PC-3 (cell line): ENCODE measurements at regions not wholly inside any gene's neighbourhood (a gene's known extent, or its start where the extent isn't known, plus 50 kb on each side); places are given as distances from the start of the nearest gene placed in this dataset.

Experiments
- EZH2 ChIP-seq: fragments of 300-600 bp; sonication (generic); IDR thresholded peaks from one replicate; pipeline ENCODE4 v1.6.1; 2017; ENCODE audit warnings: antibody characterized with exemption, mild to moderate bottlenecking, low read length; ENCODE audit not compliant: unreplicated experiment
- TF ChIP-seq, protein P1 (sequence below): fragments of 300-600 bp; sonication (generic); conservative IDR thresholded peaks from 2 replicates; pipeline ENCODE4 v1.5.1; 2017; ENCODE audit warnings: antibody characterized with exemption, low read depth, mild to moderate bottlenecking, low read length

DNA sequence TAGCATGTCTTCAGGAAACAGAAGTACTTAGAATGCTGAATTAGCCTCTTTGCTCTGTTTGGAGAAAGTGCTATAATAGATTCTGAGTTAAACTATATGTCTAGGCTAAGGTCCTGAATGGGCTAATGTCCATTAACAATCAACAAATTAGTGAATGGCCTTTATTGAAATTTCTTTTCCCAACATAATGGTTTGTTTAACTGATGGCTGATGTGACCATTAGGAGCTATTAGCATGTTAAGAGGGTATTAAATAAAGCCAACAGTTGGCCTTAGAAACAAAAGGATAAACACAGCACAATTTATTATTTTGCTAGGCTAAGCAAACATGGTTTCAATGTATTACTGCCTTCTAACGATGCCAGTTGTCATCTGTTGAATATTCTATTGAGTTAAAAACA lies 234.3 kb upstream of the HS3ST5 start:
- TF ChIP-seq, protein P1, sequence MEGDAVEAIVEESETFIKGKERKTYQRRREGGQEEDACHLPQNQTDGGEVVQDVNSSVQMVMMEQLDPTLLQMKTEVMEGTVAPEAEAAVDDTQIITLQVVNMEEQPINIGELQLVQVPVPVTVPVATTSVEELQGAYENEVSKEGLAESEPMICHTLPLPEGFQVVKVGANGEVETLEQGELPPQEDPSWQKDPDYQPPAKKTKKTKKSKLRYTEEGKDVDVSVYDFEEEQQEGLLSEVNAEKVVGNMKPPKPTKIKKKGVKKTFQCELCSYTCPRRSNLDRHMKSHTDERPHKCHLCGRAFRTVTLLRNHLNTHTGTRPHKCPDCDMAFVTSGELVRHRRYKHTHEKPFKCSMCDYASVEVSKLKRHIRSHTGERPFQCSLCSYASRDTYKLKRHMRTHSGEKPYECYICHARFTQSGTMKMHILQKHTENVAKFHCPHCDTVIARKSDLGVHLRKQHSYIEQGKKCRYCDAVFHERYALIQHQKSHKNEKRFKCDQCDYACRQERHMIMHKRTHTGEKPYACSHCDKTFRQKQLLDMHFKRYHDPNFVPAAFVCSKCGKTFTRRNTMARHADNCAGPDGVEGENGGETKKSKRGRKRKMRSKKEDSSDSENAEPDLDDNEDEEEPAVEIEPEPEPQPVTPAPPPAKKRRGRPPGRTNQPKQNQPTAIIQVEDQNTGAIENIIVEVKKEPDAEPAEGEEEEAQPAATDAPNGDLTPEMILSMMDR: no peak
- no peak for TF ChIP-seq EZH2
